ENCODE measurements at regions not wholly inside any gene's neighbourhood (a gene's known extent, or its start where the extent isn't known, plus 50 kb on each side); places are given as distances from the start of the nearest gene placed in this dataset.

GRCh38 chr9:89793551-89793950 is 188.7 kb downstream of the GADD45G start:
- intact Hi-C loops (cut with micrococcal nuclease; ENCODE audit: unreplicated experiment), result no loop called here
- CTCF ChIA-PET, result interaction anchor here (0.5 to 0.9 kb wide), 2 partner anchors 12 to 212 kb away, joined by 3 read pairs; no protein-coding TSS in a partner anchor
- no peaks in the 10 kb centered on the region for H3K4me1 ChIP-seq (ENCODE audit: control insufficient read depth, insufficient read depth, low read length)
- SMC1A ChIA-PET (ENCODE audit: uncharacterized antibody, unreplicated experiment), result interaction anchor here (0.9 to 2.9 kb wide), 3 partner anchors 23 to 93 kb away, joined by 4 to 8 read pairs (median 4); no protein-coding TSS in a partner anchor
- H3K4me3 ChIP-seq, result no peak overlapping the region
- ATAC-seq (peak; percentile 42), DNase-seq (ENCODE audit: low read depth, low spot score) (no peak), FAIRE-seq (no peak)
- no peaks in the 10 kb centered on the region for H3K9me3 ChIP-seq (replicated peaks; ENCODE audit: control insufficient read depth, insufficient read depth, low read length)
- no peaks in the 10 kb centered on the region for H4K20me1 ChIP-seq (ENCODE audit: control insufficient read depth, insufficient read depth)
- WGBS (ENCODE audit: insufficient coverage, insufficient replicate concordance, low lambda C conversion rate, missing lambda C conversion rate), result 4% methylated on average over 7 of the region's 7 CpGs
- no peak overlapping the region for H3K9ac ChIP-seq (ENCODE audit: control insufficient read depth, insufficient read depth, low read length)
- in situ Hi-C loops (cut with MboI), result no loop called here
- BruUV-seq (replicated peaks), result no TSS peak
- H3K27me3 ChIP-seq (replicated peaks in 1 of 2; ENCODE audit: control insufficient read depth in 2 of 2, insufficient read depth in 2 of 2, low read length in 1 of 2), result peaks cover 0 to 3% of the 10 kb centered on the region in 2 experiments; a peak in 1 of 4 replicates
- H3K79me2 ChIP-seq (ENCODE audit: control insufficient read depth, insufficient read depth, low read length), result no peaks in the 10 kb centered on the region
- RAD21 ChIA-PET (ENCODE audit: unreplicated experiment), result interaction anchor here (0.8 to 1.0 kb wide), 2 partner anchors 23 to 191 kb away, joined by 3 read pairs; no protein-coding TSS in a partner anchor
- no peak overlapping the region for H3K27ac ChIP-seq (ENCODE audit: control insufficient read depth, insufficient read depth)
- POLR2A ChIA-PET, result no interaction called here
- H3K4me2 ChIP-seq (ENCODE audit: control insufficient read depth, insufficient read depth), result no peak overlapping the region
- no peaks in the 10 kb centered on the region for H3K36me3 ChIP-seq (ENCODE audit: control insufficient read depth in 2 of 2, insufficient read depth in 2 of 2, low read length in 1 of 2)
- no peak overlapping the region for H2AFZ ChIP-seq (ENCODE audit: control insufficient read depth, low read depth, low read length)
- TF ChIP-seq, protein P1, sequence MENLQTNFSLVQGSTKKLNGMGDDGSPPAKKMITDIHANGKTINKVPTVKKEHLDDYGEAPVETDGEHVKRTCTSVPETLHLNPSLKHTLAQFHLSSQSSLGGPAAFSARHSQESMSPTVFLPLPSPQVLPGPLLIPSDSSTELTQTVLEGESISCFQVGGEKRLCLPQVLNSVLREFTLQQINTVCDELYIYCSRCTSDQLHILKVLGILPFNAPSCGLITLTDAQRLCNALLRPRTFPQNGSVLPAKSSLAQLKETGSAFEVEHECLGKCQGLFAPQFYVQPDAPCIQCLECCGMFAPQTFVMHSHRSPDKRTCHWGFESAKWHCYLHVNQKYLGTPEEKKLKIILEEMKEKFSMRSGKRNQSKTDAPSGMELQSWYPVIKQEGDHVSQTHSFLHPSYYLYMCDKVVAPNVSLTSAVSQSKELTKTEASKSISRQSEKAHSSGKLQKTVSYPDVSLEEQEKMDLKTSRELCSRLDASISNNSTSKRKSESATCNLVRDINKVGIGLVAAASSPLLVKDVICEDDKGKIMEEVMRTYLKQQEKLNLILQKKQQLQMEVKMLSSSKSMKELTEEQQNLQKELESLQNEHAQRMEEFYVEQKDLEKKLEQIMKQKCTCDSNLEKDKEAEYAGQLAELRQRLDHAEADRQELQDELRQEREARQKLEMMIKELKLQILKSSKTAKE (IDR thresholded peaks at IDR 0.05; ENCODE audit: low read depth, poor library complexity, severe bottlenecking), result no peak
- TF ChIP-seq PML (IDR thresholded peaks at IDR 0.05; ENCODE audit: low read length) (no peak), RAD51 (IDR thresholded peaks at IDR 0.05) (no peak), KLF5 (IDR thresholded peaks at IDR 0.05; ENCODE audit: partially characterized antibody) (no peak), CTCF (IDR thresholded peaks at IDR 0.05 in 2 of 3, conservative IDR thresholded peaks at IDR 0.05 in 1 of 3; ENCODE audit: control insufficient read depth in 2 of 3, extremely low read depth in 1 of 3, insufficient read depth in 1 of 3, low read depth in 3 of 3, low read length in 3 of 3) (no peak), BRCA1 (IDR thresholded peaks at IDR 0.05; ENCODE audit: low read depth, low read length) (no peak), DPF2 (IDR thresholded peaks at IDR 0.05) (peak; percentile 97), NR2F1 (conservative IDR thresholded peaks at IDR 0.05) (0 out of 2 replicates have a peak, but pooled peaks have one; percentile 40), NFIC (IDR thresholded peaks at IDR 0.05; ENCODE audit: low read depth, low read length) (no peak), SUZ12 (IDR thresholded peaks at IDR 0.05; ENCODE audit: unreplicated experiment) (no peak), ZNF217 (IDR thresholded peaks at IDR 0.05) (peak; percentile 38; the same call in 1 of the 2 replicates), BCL11A (IDR thresholded peaks at IDR 0.05; ENCODE audit: low read depth, low read length) (no peak), ZSCAN29 (IDR thresholded peaks at IDR 0.05) (no peak), TBL1XR1 (IDR thresholded peaks at IDR 0.05; ENCODE audit: low read depth, low read length) (no peak), BHLHE40 (IDR thresholded peaks at IDR 0.05; ENCODE audit: borderline replicate concordance in 1 of 2, low read depth in 2 of 2, low read length in 1 of 2) (peak in 1 of 2 experiments; percentile 9; a peak in 1 of 4 replicates), MTA2 (IDR thresholded peaks at IDR 0.05; ENCODE audit: low read depth) (peak; percentile 38; the same call in 1 of the 2 replicates), ZNF384 (IDR thresholded peaks at IDR 0.05; ENCODE audit: borderline replicate concordance, low read depth, low read length) (no peak), MLLT1 (IDR thresholded peaks at IDR 0.05) (no peak)
- TF ChIP-seq, protein P2, sequence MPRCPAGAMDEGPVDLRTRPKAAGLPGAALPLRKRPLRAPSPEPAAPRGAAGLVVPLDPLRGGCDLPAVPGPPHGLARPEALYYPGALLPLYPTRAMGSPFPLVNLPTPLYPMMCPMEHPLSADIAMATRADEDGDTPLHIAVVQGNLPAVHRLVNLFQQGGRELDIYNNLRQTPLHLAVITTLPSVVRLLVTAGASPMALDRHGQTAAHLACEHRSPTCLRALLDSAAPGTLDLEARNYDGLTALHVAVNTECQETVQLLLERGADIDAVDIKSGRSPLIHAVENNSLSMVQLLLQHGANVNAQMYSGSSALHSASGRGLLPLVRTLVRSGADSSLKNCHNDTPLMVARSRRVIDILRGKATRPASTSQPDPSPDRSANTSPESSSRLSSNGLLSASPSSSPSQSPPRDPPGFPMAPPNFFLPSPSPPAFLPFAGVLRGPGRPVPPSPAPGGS (IDR thresholded peaks at IDR 0.05; ENCODE audit: borderline replicate concordance, insufficient read depth, low read depth, low read length, poor library complexity, severe bottlenecking), result no peak
